HG02623 (cell line): ENCODE measurements at regions not wholly inside any gene's neighbourhood (a gene's known extent, or its start where the extent isn't known, plus 50 kb on each side); places are given as distances from the start of the nearest gene placed in this dataset.
A peak's percentile ranks its signal among the peaks of the same experiment; 100 is the strongest.

Experiments used
- ATAC-seq: cut with Tn5 transposase; IDR thresholded peaks from one replicate; pipeline ENCODE4 v1.9.1; 2021; ENCODE audit warnings: moderate library complexity; ENCODE audit not compliant: unreplicated experiment

DNA sequence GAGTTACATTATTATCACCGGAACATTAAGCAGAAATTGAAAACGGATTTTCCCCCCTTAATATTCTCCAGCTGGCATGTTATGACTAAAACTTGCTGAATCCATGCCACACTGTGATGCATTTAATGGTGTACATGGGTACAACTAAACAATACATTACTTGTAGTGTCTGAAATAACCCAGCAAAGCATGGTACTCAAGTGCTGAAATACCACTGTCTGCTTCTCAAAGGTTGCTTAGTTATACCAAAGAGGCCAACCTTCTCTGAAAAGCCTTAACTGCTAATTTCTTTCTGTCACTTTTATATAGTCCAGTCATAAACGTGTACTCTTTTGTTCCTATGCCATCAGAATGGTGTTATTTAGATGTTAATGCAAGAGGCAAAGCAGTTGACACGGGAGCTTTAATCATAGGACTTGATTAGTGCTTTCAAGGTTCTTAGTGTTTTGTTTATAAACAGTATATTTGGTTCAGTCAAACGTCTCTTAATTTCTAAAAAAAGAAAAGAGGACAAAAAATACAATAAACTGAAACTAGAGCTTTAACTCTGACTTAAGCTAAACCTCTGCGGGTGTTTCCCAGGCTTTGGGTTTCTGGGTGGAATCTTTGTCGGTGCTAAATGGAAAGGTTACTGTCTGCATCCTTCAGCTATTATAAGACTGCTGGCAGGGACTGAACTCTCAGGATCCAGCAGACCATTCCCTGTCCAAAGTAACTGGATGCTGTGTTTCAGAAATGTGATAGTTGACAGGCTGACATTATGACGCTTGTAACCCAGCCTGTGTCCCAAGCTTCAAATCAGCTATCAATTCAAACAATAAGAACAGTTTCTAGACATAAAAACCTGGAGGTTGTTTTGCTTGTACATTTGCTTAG lies 202.6 kb downstream of the PPP1R3A start:
- no peak for ATAC-seq

DNA sequence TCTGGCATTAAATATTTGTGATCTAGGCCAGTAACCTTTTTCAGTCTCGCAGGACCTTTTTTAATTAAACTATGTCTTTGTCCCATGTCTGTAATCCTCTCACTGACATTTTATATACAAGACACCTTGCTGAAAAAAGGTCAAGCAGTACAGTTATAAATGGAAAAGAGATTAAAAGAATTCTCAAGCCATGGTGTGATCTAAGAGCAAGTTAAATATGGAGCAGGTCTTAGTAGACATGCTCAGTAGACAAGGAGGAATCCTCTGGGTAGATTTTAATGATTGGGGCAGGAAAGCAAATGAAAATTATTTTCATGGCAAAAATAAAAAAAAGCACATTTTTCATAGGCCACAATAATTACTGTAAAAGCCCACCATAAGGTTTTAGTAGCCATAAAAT lies 203.5 kb downstream of the PPP1R3A start:
- no peak for ATAC-seq

DNA sequence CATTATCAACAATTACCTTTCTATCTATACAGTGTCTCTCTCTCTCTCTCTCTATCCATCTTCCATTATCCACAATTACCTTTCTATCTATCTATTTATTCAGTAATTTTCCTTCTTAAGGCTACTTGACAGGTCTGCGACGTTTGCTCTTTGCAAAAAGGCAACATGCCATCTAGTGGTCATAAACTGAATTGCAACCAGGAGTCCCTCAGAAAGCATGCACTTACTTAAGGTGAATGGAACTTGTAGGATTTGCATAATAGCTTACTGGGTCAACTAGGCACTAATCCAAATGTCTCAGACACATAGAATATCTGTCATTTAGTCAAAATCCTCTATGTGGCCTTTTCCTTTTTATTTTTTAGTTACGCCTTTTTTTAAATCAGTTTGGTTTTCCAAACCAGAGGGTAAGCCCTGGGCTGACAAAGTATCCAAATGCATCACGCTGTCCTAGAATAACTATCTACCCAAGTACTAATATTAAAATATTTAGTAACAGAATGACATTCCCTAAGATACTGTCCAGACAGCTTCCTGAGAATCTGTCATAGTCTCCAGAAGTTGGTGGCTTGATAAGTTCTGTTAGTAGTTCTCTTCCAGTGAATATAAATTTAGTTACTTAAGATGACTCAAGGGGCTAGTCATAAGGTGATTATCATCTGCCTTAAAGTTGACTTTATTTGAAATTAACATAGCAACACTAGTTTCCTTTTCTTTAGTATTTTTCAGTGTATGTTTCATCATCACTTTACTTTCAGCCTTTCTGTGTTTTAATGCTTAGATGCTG lies 208.3 kb downstream of the PPP1R3A start:
- ATAC-seq = peak; percentile 98

DNA sequence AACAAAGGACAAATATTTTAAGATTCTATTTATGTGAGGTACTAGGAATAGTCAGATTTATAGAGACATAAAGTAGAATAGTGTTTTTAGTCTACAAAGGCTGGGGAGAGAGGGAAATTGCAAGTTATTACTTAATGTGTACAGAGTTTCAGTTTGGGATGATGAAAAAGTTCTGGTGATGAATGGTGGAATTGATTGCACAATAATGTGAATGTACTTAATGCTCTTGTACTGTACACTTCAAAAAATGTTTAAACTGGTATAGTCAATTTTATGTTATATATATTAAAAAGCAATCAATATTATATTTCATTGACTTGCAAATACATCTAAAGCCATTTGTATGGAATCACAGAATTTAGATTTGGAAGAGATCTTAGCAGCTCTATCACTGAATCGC lies 213.4 kb downstream of the PPP1R3A start:
- ATAC-seq = no peak

DNA sequence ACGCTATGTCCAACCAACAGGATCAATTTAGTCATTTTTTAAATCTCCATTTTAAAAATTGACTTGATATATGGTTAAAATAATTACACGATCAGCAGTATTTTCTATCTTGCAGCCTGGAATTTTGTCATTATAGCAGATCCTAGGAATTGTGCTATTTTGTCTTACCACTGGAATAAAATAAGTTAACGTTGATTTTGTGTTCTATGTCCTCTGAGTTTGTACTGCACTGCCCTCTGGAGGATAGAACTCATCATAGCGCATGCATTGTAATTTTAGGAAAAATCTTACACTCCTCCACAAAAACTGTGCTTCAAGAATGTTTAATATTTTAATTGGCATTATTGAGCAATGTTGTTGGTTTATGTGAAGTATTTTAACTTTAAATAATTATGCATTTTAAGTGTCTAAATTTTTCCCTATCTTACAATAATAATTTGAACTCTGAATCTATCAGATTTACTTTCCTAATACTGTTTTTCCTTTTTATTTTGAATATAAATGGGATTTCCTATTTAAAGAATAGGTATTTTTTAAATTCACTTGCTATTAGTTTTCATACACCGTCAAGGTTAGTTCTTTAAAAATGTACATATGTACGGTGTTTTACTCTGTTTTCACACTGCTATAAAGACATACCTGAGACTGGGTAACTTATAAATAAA lies 220.1 kb downstream of the PPP1R3A start:
- ATAC-seq = no peak

DNA sequence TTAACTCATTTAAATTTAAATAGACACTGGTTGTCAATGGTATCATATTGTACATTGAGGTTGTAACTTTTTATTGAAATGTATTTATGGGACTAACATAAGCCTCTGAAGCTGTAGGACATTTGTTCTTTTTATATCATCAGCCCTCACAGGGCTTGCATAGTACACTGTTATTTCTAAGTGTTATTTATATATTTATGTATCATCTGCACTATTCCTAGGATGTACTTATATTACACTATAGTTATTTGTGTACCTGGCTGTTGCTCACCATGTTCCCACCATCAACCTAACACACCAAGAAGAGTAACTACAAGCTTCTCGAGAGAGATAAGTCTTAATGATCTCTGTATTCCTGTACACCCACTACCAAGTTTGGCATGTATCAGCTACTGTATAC lies 224.7 kb downstream of the PPP1R3A start:
- no peak for ATAC-seq

DNA sequence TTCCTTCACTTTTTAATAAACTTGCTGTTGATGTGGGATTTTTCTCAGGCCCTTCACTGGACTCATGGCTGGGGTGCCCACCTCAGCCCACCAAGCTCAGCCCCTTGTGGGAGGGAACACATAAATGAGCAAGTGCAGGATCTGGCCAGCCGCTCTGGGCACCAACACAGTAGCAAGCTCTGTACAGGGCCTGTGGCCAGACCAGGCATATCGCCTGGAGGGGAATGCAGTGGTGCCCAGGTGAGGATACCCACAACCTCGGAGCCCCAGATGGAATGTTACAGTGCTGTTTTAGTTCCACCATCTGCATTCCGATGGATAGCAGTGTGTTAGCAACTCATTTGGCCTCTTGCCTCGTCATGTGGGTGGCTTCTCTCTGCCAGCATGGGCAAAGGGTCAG lies 234.6 kb downstream of the PPP1R3A start:
- no peak for ATAC-seq

DNA sequence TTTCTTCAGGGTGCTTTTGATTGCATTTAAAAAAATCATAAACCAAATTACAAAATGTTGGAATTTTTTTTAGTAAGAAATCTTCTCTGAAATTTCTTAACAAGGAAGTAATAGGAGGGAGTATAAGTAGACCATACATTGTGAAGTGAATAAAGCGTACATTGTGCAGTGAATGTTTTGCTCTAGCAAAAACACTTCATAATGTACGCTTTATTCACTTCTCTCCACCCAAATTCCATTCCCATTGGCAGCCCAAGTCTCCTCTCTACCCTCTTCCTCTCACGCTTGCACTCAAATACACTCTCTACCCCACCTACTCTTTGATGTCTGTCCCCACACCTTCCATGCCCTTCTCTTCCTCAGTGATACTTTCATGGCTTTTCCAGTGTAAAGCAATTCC lies 241.0 kb downstream of the PPP1R3A start:
- no peak for ATAC-seq

DNA sequence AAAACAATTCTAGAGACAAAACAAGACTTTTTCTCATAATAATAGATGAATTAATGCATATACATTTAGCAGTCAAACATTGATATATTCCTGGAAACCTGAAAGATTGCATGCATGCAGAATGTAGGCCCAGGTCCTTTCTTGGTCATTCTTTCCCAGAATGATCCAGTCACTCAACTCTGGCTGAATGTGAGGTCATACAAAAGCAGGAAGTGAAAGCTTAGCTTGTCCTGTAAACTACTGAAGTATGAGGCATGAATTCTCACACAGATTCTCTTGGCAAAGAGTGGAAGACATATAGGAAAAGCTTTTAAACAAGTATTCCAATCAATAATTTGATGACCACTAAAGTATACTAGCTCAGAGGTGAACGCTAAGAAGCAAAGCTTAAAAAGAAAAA lies 253.9 kb downstream of the PPP1R3A start:
- ATAC-seq = peak; percentile 52

DNA sequence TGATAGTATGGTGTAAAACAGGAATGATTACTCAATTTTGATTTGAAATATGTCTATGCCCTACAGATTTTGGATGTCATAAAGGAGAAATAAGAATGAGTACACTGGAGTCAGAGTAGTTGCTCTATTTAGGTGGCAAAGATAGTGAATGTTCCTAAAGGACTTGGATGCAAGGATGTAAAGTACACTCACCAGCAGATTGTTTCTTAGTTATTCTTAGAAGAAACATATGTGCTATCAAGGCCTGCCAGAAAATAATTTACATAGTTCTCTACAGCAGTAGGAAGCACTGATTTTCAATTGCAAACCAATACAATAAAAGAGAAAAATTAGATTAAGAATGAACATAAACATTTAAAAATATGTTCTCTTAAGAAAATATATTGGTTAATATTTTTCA lies 259.4 kb downstream of the PPP1R3A start:
- ATAC-seq = no peak

DNA sequence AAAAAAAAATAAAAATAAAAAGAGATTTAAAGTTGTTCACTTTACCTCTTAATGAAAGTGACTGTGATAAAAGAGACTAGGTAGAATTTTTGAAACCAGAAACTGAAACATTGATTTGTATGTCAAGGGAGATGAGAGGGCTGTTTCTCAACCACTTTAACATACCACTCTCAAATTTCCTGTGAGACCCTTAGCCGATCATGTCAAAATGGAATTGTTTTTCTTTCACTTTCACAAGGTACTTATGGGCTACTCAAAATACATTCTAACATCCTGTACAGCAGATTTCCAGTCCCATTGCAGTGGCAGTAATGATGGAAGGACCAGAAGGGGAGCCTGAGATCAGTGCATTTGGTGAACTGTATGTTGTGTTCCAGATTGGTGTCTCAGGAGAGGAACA lies 261.2 kb downstream of the PPP1R3A start:
- ATAC-seq = peak; percentile 94

DNA sequence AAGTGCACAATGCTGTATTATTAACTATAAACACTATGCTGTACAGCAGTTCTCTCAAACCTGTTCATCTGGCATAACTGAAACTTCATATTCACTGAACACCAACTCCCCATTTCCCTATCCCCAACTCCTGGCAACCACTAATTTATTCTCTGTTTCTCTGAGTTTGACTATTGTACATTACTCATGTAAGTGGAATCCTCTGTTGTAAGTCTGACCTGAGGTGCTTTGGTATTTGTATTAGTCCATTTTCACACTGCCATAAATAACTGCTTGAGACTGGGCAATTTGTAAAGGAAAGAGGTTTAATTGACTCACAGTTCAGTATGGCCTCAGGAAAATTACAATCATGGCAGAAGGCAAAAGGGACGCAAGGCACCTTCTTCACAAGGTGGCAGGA lies 266.3 kb downstream of the PPP1R3A start:
- no peak for ATAC-seq

DNA sequence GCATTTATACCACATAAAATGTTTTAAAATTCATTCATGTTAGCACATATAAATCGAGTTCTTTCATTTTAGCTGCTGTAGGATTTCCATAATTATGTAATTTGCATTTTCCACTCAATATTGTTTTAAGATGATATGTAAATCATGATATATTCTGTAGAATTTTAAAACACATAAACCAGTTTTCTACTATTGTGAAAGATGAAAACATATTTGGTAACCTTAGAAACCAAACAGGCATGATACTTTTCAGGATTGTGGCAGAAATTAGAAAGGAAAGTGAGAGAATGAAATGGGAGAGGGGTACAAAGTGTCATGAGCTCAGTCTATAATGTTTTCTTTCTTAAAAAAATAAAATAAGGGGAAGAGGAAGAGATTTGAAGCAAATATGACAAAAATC lies 269.3 kb downstream of the PPP1R3A start:
- ATAC-seq = no peak

DNA sequence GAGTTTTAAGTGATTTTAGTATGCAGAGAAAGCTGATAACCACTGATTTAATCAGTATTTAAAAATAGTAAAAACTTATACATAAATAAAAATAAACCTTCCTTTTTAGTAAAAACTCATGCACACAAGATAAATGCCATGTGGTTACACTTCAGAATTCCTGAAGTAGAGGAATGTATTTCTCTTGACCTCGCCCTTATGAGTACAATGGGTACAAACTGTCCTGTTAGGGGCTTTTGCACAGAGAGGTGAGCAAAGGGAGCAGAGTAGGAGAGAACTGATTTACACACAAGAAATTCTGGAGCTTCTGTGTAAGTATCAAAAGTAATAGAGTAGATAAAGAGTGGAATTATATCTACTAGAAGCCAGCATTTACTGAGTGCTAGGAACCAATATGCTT lies 279.6 kb downstream of the PPP1R3A start:
- ATAC-seq = no peak

DNA sequence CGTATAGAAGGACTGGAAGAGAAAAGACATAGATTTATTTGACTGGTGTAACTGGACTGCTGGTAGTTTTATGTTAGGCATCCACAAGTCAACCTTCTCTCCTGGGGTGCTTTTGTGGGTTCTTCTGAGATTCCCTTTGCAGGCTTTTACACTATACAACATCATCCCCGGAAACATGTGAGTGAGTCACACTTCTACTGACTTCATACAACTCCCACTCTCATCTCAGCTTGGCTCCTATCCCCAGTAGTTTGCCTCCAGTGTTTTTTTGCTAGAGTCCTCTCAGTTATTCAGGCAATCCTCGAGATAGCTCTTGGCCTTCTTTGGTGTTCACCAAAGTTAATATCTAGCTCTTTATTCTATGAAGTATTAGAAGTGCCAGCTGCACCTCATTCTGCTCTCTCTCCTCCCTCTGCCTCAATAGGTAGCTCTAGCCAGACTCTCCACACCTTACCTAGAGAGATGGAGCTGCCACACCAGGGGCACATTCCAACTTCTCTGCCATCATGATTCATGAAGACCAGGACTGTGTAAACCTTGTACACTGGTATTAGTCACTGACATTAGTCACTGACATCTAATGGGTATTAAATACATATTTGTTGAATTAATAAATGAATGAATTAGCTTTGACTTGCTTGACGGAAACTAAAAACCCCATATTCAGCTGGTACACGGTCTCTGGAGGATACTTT lies 281.9 kb downstream of the PPP1R3A start:
- ATAC-seq = no peak

DNA sequence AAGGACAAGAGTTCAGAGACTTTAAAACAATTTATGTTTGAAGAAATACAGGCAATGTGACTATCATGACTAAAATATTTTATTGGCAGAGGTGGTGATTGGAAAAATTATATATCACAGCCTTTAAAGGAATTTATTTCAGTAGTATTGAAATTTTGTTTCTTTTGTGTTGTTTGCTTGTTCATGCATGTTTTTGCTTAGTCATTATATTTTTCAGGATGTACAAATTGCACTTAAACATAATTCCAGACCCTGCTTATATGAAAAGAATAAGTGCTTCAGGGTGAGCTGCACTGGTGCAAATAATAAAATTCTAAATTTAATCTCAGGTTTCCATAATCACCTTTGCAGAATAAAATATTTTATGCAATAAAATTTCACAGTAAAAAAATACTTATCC lies 283.3 kb downstream of the PPP1R3A start:
- no peak for ATAC-seq

DNA sequence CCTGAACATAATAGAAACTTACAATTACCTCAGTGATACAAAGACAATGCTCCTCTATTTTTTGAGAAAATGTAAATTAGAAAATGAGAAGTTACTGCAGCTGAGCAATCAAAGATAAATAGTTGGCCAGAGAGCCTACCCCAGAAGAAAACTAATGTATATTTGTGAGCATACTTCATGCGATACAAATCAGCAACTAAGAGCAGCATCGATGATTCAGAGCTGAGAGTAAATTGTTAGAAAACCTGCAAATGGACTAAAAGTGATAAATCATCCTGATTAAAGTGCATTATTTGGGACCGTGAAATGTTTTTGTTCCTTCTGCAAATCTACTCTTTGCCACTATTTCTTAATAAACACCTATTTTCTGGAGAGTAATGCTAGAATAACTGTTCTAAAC lies 285.7 kb downstream of the PPP1R3A start:
- no peak for ATAC-seq

DNA sequence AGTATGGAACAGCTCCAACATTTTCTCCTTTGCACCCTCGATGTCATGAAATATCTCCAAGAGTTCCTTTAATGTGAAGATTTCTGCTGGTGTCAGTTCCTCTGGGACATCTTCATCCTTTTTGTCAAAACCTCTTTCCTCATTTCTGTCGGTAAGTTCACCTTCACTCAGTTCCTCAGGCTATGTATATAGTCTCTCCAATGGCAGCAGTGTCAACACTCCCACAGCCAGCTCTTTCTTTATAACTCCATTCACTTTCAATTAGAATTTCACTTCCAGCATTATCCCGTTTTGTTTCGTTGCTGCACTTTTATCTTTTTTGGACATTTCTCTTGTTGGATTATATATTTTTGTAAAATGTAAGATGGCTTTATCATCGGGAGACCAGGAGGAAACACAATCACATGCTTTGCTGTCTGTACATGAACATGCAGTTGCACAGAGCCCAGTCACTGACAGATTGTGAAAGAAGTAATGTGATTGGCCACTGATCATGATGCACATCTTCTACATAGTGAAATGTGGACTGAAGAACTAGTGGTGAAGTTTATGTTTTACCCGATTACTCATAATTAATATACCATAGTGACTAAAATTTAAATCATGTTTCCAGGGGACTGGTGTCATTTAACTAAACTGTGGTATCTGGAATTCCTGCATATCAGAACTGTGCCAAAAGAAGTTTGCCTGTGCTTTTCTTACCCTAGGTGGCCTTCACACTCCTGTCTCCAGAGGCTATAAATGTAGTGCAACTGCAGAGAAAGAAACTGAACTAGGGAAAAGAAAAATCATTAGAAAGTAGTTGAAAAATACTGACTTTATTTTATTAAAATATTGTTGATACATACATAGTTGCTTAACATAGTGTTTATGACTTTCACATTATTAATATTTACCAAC lies 289.6 kb downstream of the PPP1R3A start:
- ATAC-seq = no peak

DNA sequence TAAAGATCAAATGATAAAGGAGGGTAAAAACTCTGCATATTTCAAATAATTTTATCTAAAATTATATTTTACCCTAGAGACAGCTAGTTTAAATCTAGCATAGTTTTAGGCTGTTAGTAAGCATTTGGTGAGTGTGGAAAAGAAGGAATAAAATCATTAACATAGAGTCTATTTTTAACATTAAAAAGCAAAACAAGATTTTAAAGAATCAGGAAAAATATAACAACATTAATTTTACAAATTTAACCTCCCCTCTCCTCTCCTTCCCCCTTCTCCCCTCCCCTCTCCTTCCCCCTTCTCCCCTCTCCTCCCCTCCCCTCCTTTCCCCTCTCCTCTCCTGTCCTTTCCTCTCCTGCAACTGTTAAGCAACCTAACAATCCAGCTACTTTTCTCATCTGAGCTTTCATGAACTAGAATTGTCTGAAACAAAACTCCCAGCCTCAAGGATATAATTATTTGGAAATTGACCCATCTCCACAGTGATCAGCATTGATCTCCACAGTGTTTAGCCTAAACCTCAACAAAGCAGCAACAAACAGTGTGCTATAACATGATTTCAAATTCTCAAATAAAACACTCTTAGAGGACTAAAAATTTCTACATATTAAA lies 293.2 kb downstream of the PPP1R3A start:
- no peak for ATAC-seq

DNA sequence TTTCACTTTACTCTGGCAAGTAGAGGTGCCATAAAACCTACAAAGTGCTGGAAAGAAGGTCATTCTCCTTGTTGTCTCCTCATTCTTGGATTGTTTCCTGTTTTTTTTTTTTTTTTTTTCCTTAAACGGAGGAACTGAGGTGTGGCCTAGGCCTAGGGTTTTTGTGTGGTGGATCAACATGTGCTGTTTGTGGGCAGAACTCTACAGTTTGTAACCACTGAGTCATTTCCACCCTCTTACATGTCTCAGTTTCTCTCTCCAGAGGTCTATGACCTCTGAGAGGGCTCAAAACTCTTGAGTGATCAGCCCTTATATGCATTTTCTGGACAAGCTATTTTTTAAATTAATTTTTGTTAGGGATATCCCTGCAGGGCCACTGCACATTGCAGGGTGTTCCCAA lies 296.0 kb downstream of the PPP1R3A start:
- ATAC-seq = no peak
